Upper lobe of right lung (tissue), 1 donor: ENCODE measurements at regions not wholly inside any gene's neighbourhood (a gene's known extent, or its start where the extent isn't known, plus 50 kb on each side); places are given as distances from the start of the nearest gene placed in this dataset.
A peak's percentile ranks its signal among the peaks of the same experiment; 100 is the strongest.

Experiments
- ATAC-seq: fragments of 200-7000 bp; cut with Tn5 transposase; one replicate; pipeline ENCODE4 v1.9.1; 2020; ENCODE audit warnings: mild to moderate bottlenecking, moderate library complexity
- DNase-seq: peaks from one replicate; pipeline ENCODE4 v3.0.0-alpha.2; 2020
- H3K27ac ChIP-seq: fragments of 200-600 bp; one replicate; pipeline ENCODE4 v1.8.0; 2022
- H3K27me3 ChIP-seq: fragments of 200-600 bp; one replicate; pipeline ENCODE4 v1.8.0; 2022; ENCODE audit warnings: mild to moderate bottlenecking
- H3K36me3 ChIP-seq: fragments of 200-600 bp; one replicate; pipeline ENCODE4 v1.8.0; 2022
- H3K4me1 ChIP-seq: fragments of 200-600 bp; one replicate; pipeline ENCODE4 v1.8.0; 2022
- H3K4me3 ChIP-seq: fragments of 200-600 bp; one replicate; pipeline ENCODE4 v1.8.0; 2022; ENCODE audit warnings: mild to moderate bottlenecking
- H3K9me3 ChIP-seq: fragments of 200-600 bp; one replicate; pipeline ENCODE4 v1.8.0; 2022
- CTCF ChIP-seq: fragments of 200-600 bp; IDR thresholded peaks from one replicate; pipeline ENCODE4 v1.8.0; 2022; ENCODE audit warnings: antibody characterized with exemption
- intact Hi-C: fragments of 100-400 bp; cut with DNase I; formaldehyde crosslinking; loops from one replicate; pipeline ENCODE4 v1.11.0; 2022
- donor health status: DM: no; HTN: yes; CAD: no; lungs with severe emphysema.

GRCh38 chr5:3661755-3662296, 66.2 kb downstream of the IRX1 start:
- ATAC-seq, result no peak
- Histone ChIP-seq H3K9me3 (no peaks in the 10 kb centered on the region), H3K36me3 (no peaks in the 10 kb centered on the region), H3K27ac (no peak overlapping the region), H3K4me3 (no peak overlapping the region), H3K27me3 (no peaks in the 10 kb centered on the region), H3K4me1 (no peaks in the 10 kb centered on the region)
- DNase-seq, result peak; percentile 17
- intact Hi-C loops, result no loop called here
- TF ChIP-seq CTCF, result no peak

GRCh38 chr5:3662344-3662743, 66.7 kb downstream of the IRX1 start:
- TF ChIP-seq CTCF, result no peak
- ATAC-seq (no peak), DNase-seq (no peak)
- H3K4me1 ChIP-seq, result no peaks in the 10 kb centered on the region
- intact Hi-C loops, result no loop called here
- H3K36me3 ChIP-seq, result no peaks in the 10 kb centered on the region
- no peaks in the 10 kb centered on the region for H3K27me3 ChIP-seq
- H3K4me3 ChIP-seq, result no peak overlapping the region
- no peaks in the 10 kb centered on the region for H3K9me3 ChIP-seq
- H3K27ac ChIP-seq, result no peak overlapping the region

GRCh38 chr5:3671337-3671736, 75.7 kb downstream of the IRX1 start:
- no peaks in the 10 kb centered on the region for H3K27me3 ChIP-seq
- H3K36me3 ChIP-seq, result no peaks in the 10 kb centered on the region
- H3K9me3 ChIP-seq, result no peaks in the 10 kb centered on the region
- intact Hi-C loops, result no loop called here
- H3K4me1 ChIP-seq, result no peaks in the 10 kb centered on the region
- no peak overlapping the region for H3K4me3 ChIP-seq
- ATAC-seq (no peak), DNase-seq (no peak)
- no peak overlapping the region for H3K27ac ChIP-seq
- no peak for TF ChIP-seq CTCF

GRCh38 chr5:3678801-3679200, 83.2 kb downstream of the IRX1 start:
- H3K4me1 ChIP-seq, result no peaks in the 10 kb centered on the region
- intact Hi-C loops, result no loop called here
- no peak for TF ChIP-seq CTCF
- no peak for DNase-seq
- no peaks in the 10 kb centered on the region for H3K36me3 ChIP-seq
- no peak overlapping the region for H3K27ac ChIP-seq
- H3K9me3 ChIP-seq, result no peaks in the 10 kb centered on the region
- no peak for ATAC-seq
- H3K27me3 ChIP-seq, result no peaks in the 10 kb centered on the region
- H3K4me3 ChIP-seq, result no peak overlapping the region

GRCh38 chr5:3680821-3681220, 85.2 kb downstream of the IRX1 start:
- no peak overlapping the region for H3K27ac ChIP-seq

More at GRCh38 chr5:3680821-3681220, 85.2 kb downstream of the IRX1 start:
- TF ChIP-seq CTCF, result no peak
- intact Hi-C loops, result no loop called here
- DNase-seq, result no peak
- no peak for ATAC-seq
- H3K36me3 ChIP-seq, result no peaks in the 10 kb centered on the region
- H3K9me3 ChIP-seq, result no peaks in the 10 kb centered on the region
- H3K4me1 ChIP-seq, result no peaks in the 10 kb centered on the region
- no peaks in the 10 kb centered on the region for H3K27me3 ChIP-seq
- H3K4me3 ChIP-seq, result no peak overlapping the region
